GM21723 (cell line): ENCODE measurements at regions not wholly inside any gene's neighbourhood (a gene's known extent, or its start where the extent isn't known, plus 50 kb on each side); places are given as distances from the start of the nearest gene placed in this dataset.
"Not testable (repeated sequence)": the region's sequence is repeated elsewhere in the genome, so short reads cannot be mapped to it uniquely, and the experiment has no call there.

Experiments used
- ATAC-seq: cut with Tn5 transposase; IDR thresholded peaks from one replicate; pipeline ENCODE4 v1.9.1; 2021; ENCODE audit warnings: mild to moderate bottlenecking, moderate library complexity; ENCODE audit not compliant: unreplicated experiment

DNA sequence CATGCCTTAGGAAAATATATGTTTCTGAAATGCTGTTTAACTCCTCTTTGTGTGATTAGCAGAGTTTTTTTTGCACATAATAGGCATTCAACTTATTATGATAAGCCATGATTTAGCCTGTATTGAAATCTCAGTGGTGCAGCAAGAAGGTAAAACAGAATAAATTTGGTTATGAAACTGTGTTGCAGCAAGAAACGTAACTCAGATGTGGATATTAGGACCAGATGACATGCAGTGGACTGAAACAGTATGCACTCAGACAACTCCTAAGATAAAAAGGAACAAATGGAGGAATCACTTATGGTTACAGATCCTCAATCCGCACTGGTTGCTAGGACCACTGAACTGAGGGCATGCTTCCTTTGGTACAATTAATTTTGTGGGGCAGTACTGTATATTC, 254.2 kb upstream of the HSF2 start:
- no peak for ATAC-seq

DNA sequence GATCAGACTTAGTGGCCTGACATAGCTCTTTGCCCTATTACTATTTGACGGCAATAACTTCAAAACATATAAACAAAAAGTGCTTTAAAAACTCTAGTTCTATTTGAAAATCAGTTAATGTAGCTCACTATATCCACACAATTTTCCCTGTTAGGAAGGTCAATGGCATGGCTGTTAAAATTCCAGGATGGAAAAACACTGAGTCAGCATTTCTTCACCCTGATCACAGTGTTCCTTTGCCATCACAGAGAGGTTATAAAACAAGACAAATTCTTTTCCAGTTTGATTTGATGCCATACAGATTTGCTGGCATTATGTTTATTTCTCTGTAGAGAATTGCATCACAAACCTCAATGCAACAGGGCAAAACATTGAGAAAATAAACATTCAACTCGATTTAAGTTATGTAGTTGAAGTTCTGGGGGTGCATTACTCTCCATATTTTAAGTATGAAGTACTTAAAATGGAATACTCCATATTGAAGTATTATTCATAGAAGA, 253.7 kb upstream of the HSF2 start:
- ATAC-seq, result no peak

- no peak for ATAC-seq
Observed at GRCh38 chr6:122147291-122147690, 252.2 kb upstream of the HSF2 start.

- ATAC-seq, result no peak
Observed at GRCh38 chr6:122151066-122151465, 248.4 kb upstream of the HSF2 start.

DNA sequence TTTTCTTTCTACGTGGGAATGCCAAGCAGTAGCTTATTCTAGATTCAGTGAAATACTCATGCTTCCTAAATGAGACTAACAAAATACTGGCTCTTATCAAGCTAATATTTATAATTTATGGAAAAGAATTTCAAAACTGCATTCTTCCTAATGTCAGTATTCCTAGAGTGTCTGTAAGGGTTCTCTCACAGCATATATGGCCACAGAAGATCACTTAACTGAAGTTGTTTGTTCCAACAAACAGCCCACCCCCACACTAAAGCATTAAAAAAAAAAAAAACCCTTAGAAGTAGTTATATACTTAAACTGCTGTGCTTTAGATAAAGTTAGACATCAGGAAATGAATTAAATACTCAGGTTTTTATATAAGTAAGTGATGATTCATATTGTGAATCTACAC, 247.7 kb upstream of the HSF2 start:
- ATAC-seq, result no peak

DNA sequence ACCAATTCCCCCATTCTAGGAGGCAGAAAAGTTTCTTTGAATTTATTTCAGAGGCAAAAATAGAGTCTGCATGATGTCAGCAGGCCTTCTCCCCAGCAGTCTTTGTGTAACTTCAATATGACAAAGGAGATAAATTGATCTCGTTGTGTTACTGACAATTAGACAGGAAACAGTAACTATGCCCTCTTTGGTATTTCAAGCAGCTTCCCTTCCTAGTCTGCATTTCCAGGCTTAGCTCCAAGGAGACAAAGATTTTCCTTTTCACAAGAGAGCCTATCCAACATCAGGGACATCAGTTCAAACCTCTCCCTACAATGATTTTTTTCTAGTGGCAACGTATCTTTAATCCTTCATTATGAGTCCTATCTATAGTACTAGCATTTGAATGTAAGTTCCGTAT, 245.9 kb upstream of the HSF2 start:
- ATAC-seq, result no peak

GRCh38 chr6:122154155-122154554, 245.3 kb upstream of the HSF2 start:
- no peak for ATAC-seq

GRCh38 chr6:122154912-122155575, 244.4 kb upstream of the HSF2 start:
- ATAC-seq, result no peak

- ATAC-seq, result no peak
Observed at GRCh38 chr6:122161136-122161535, 238.3 kb upstream of the HSF2 start.

- ATAC-seq, result no peak
Observed at GRCh38 chr6:122165014-122165413, 234.4 kb upstream of the HSF2 start.

GRCh38 chr6:122170274-122170673, 229.2 kb upstream of the HSF2 start:
- no peak for ATAC-seq

- ATAC-seq, result no peak
Observed at GRCh38 chr6:122178988-122179387, 220.5 kb upstream of the HSF2 start.

- ATAC-seq, result no peak
Observed at GRCh38 chr6:122180132-122180531, 219.3 kb upstream of the HSF2 start.

DNA sequence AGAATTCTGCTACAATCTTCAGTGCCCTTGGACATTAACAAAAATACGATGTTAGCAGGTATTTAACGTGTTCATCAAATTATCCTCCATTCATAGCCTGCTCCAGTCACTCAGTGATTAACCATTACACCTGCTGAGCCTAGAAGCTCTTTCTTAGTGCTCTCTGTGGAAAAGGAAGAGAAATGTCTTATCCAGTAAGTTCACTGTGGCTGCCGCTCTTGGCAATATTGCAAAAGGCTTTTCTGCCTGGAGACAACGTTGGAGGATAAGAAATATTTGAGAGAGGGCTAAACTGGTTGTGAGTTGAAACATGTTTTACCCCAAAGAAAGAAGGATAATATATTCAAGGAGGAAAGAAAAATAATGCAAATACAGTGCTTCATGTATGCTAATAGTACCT, 217.4 kb upstream of the HSF2 start:
- no peak for ATAC-seq

DNA sequence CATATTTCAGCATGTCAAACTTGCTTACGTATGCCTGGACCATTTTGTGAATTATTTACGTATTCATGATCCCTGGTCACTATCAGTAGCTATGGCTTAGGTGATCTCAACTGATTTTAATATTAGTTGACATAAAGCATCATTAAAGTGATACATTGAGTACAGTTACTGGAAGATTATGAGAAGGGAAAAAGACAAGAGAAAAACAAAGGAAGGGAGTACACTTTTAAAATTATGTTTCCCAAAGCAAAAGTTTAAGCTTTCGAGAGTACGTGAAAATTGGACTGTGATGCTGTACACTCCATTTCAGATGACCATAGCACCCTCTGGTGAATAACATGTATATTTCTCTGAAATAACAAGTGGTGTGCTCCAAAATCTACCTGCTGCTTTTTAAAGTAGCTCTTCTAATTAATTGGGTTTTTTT, 215.0 kb upstream of the HSF2 start:
- no peak for ATAC-seq

- not testable (repeated sequence) for ATAC-seq
Observed at GRCh38 chr6:122185458-122185857, 214.0 kb upstream of the HSF2 start.

DNA sequence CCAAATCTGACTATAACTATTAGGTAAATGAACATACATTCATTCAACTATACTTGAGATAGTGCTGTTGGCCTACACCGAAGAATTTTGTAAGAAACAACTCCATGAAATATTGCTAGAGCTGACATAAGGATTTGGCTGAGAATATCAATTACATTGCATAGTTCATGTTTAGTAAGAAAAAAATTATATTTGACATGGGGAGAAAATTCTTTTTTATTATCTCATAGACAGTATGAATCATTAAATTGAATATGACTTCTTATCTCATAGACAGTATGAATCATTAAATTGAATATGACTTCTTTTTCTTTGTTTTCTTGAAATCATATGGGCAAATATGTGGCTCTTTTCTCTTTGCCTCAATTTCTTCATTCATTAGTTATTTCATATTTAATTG, 212.3 kb upstream of the HSF2 start:
- no peak for ATAC-seq

- no peak for ATAC-seq
Observed at GRCh38 chr6:122198922-122199321, 200.5 kb upstream of the HSF2 start.

GRCh38 chr6:122200440-122200839, 199.0 kb upstream of the HSF2 start:
- ATAC-seq, result no peak

DNA sequence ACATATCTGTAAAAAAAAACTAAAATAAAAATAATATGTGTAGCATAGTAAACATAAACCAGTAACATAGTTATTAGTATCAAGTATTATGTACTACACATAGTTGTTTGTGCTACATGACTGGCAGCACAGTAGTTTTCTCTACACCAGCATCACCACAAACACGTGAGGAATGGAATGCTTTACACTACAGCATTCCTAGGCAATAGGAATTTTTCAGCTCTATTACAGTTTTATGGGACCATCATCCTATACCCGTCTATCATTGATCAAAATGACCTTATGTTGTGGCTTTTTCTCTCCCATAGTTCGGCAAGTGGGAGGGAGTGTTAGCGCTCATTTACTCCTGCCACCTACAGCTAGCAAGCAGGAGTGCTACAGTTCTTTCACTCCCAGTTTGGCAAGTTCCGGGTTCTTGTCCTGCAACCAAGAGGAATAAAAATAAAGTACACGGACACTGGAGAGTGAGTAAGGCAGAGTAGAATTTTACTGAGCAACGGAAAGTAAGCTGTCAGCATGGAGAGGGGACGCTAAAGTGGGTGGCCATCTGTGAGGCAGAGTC, 196.8 kb upstream of the HSF2 start:
- no peak for ATAC-seq

DNA sequence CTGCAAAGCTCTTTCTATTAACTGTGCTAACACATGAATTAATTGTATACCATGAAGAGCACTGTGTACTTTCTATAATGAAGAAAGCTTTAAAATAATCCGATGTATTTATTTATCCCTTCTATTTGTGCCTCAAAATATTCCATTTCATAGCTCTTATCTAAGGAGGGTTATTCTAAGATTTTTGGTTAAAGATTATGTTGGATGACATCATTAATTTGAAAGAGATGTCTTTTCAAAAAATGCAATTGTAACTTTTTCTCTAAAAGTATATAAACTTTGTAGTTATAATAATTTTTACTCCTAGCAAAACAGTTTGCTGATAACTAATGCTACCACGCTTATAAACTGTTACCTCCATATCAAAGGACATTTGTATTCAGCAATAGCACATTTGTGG, 192.4 kb upstream of the HSF2 start:
- no peak for ATAC-seq

DNA sequence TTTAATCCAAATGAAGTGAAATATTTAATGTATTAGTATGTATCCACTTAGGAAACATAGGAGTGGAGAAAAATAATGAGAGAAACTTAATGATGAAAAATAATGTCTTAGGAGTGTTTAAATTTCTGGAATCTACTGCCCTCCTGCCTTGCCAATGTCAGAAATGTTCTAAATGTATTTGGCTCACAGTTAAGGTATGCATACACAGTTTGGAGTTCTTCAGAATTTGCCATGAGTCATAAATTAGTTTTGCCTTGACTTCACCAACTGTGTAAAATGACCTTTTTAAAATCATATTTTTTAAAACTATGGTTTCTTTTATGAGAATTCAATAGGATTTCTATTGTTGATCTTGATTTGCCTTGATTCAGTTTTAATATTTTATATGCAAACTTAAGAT, 191.7 kb upstream of the HSF2 start:
- no peak for ATAC-seq
